NB4 (cell line): ENCODE measurements at regions not wholly inside any gene's neighbourhood (a gene's known extent, or its start where the extent isn't known, plus 50 kb on each side); places are given as distances from the start of the nearest gene placed in this dataset.

Experiments used
- MYC ChIP-seq: IDR thresholded peaks from 2 replicates; pipeline ENCODE4 v1.6.1; 2011; ENCODE audit warnings: low read depth, low read length
- POLR2A ChIP-seq: IDR thresholded peaks from 2 replicates; pipeline ENCODE4 v1.6.1; 2011; ENCODE audit warnings: mild to moderate bottlenecking; ENCODE audit not compliant: insufficient read length; ENCODE audit errors: extremely low read depth
- TF ChIP-seq, protein P1 (sequence below): IDR thresholded peaks from one replicate; pipeline ENCODE4 v1.5.1; 2012; ENCODE audit warnings: low read depth, low read length

DNA sequence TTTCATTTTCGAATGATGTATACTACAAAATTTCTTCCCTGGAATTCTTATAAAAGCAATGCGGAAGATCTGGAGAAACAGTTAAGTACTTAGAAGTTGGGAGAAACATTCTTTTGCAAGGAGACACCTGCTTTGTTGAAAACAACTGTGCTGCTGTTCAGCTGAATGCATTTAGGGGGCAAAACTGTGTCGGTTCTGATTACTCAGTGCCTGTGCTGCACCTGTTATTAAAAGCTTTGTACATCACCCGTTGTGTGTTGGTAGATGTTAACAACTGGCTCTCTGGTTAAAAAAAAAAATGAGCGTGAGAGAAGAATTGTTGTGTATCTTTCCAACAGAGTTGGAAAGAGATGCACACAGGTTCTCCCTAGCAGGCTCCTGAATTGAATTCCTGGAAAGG lies 184.1 kb upstream of the HHIP start:
- TF ChIP-seq, protein P1, sequence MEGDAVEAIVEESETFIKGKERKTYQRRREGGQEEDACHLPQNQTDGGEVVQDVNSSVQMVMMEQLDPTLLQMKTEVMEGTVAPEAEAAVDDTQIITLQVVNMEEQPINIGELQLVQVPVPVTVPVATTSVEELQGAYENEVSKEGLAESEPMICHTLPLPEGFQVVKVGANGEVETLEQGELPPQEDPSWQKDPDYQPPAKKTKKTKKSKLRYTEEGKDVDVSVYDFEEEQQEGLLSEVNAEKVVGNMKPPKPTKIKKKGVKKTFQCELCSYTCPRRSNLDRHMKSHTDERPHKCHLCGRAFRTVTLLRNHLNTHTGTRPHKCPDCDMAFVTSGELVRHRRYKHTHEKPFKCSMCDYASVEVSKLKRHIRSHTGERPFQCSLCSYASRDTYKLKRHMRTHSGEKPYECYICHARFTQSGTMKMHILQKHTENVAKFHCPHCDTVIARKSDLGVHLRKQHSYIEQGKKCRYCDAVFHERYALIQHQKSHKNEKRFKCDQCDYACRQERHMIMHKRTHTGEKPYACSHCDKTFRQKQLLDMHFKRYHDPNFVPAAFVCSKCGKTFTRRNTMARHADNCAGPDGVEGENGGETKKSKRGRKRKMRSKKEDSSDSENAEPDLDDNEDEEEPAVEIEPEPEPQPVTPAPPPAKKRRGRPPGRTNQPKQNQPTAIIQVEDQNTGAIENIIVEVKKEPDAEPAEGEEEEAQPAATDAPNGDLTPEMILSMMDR: no peak
- no peak for TF ChIP-seq POLR2A
- TF ChIP-seq MYC: no peak
